NCI-H345 treated with DMSO at 0.1 percent for 48 hours (cell line): ENCODE measurements at regions not wholly inside any gene's neighbourhood (a gene's known extent, or its start where the extent isn't known, plus 50 kb on each side); places are given as distances from the start of the nearest gene placed in this dataset.
A peak's percentile ranks its signal among the peaks of the same experiment; 100 is the strongest.
"Not testable (repeated sequence)": the region's sequence is repeated elsewhere in the genome, so short reads cannot be mapped to it uniquely, and the experiment has no call there.

Experiments used
- DNase-seq: peaks from one replicate; lab custom pipeline; 2025; ENCODE audit not compliant: unreplicated experiment; lab: John Stamatoyannopoulos, UW

DNA sequence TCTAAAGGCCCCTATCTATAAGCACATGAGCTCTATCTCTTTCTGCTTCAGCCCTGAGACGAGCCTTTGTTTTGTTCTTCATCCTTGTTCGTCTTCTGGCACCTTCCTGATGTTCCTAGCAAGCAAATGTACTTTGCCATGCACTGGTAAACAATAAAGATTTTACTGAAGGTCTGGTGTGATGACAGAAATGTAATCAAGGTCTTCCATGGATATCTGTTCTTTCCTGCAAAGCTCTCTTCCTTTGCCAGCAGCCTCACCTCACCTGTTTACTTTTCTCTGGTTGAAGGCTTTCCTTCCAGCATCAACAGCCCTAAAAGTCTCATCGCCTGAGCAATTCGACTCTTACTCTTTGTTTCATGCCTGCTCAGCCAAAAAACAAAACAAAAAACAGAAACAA is 330.3 kb downstream of the PCNX1 start:
- peak; percentile 28 for DNase-seq

GRCh38 chr14:71238835-71239234 is 331.6 kb downstream of the PCNX1 start:
- no peak for DNase-seq

DNA sequence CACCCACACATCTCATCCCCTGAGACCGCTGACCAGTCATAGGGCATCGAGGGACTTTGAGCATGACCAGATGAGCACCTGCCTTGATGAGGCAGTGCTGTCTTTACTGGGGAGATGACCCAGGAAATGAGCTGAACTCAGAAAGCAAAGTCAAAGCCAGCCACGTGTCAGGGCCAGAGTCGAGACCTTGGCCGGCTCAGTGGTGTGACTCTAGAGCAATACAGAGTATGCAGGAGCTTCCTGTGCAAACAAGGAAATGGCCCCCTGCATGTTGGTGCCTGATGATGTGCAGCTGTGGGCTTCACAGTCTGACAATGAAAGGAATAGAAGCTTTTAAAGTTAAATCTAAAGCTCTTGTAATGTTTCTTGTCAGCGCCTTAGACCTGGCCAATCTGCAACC is 332.9 kb downstream of the PCNX1 start:
- DNase-seq = no peak

DNA sequence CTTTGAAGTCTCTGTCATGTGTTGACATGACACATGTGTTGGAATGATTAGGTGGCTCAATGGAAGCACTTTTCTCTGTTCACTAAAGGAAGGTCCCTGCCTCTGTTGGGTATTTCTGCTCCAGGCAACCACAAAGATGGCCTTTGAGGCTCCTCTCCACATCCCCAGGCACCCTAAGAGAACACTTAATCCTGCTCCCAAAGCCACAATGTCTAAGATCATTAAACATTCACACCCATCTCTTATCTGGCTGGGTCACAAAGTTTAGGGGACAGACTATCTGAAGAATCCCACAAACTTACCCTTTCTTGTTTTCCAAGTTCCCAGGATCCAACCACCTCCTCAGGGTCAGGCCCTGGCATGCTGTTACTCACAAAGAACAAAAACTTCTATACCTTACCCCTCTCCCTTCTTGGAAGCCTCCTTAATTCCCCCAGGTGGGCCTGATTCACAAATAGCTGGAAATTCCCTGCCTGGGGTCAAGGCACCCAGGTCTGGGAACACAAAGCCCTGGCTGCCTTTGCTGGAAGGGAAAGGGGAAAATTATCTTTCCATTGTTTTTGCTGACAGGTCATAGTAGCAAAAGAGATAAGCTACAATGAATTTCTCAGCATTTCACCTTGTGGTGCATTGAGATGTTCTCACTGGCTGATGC is 333.7 kb downstream of the PCNX1 start:
- no peak for DNase-seq

DNA sequence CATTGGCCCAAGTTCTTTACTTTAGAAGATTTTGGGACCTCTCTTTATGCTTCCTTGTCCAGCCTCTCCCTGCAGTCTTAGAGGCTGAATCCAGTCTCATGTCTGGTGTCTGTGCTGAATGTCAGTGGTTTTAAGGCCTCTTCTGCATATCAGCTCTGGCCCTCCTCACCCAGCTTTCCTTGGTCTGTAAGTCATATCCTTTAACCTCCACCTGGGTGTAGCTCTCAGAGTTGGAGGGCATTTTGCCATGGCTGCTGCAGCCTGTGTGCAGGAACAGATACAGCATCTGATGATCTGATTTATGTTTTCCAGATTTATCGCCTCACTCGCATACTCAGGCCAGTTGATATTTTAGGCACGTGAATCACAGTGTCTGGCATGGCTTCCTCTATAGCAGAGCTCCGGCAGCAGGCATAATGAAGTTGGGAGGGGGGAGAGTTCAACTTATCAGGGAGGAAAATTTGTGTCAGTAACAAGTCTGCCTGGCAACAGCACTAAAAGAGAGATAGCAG is 335.0 kb downstream of the PCNX1 start:
- DNase-seq = no peak

DNA sequence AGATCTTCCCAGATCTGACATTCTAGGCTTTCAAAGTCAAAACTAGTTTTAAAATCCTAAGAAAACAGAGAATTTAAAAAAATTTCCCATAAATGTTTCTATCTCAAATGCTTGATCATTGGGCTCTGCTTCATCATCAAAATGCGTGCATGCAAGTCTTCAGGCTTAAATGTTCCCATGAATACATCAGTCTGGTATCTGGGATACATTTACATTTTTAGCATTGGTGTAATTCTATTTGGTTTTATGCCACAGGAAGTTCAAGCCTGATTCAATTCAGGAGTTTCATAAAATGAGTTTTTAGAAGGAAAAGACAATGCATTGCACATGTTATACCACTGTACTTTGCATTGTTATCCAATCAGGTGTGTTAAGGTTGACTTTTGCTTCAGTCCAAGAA is 336.4 kb downstream of the PCNX1 start:
- DNase-seq = no peak

GRCh38 chr14:71244341-71244740 is 337.1 kb downstream of the PCNX1 start:
- DNase-seq = no peak

GRCh38 chr14:71245659-71246361 is 338.6 kb downstream of the PCNX1 start:
- no peak for DNase-seq

DNA sequence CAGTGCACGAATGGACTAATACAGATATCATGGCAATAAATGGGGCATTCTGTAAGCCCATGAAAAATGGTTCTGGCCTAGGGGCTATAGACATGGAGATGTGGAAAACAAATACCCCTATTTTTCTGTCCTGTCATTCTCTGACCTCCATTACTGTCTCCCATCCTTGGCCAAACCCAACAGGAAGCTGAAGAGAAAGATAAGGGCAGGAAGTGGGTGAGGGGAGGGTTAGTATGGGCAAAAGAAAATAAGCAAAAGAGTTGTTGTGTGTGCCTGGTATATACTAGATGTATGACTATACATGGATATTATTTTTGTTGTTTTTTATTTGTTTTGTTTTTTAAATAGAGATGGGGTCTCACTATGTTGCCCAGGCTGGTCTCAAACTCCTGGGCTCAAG is 339.3 kb downstream of the PCNX1 start:
- DNase-seq = no peak

GRCh38 chr14:71247106-71247505 is 339.8 kb downstream of the PCNX1 start:
- no peak for DNase-seq

GRCh38 chr14:71248194-71248593 is 340.9 kb downstream of the PCNX1 start:
- no peak for DNase-seq

DNA sequence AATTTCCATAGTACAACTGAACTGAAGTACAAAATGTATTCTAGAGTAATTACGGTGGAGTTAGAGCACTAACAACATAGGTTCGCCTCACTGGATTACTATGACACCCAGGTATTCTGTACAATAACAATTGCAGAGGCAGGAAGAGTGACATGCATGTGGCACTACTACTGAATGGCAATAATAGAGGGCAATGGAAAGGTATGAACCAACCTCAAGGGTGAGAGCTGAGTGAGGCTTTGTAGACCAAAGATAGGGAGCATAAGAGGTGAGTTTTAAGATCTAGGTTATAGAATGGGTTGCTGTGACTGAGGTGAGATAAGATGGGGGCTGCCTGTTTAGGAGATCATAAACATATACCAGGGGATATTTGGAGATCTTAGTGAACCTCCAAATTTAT is 343.1 kb downstream of the PCNX1 start:
- no peak for DNase-seq

GRCh38 chr14:71250791-71251190 is 343.5 kb downstream of the PCNX1 start:
- no peak for DNase-seq

- not testable (repeated sequence) for DNase-seq
These were observed 346.9 kb downstream of the PCNX1 start for GRCh38 chr14:71254091-71254719.

GRCh38 chr14:71261206-71261605 is 353.9 kb downstream of the PCNX1 start:
- no peak for DNase-seq

DNA sequence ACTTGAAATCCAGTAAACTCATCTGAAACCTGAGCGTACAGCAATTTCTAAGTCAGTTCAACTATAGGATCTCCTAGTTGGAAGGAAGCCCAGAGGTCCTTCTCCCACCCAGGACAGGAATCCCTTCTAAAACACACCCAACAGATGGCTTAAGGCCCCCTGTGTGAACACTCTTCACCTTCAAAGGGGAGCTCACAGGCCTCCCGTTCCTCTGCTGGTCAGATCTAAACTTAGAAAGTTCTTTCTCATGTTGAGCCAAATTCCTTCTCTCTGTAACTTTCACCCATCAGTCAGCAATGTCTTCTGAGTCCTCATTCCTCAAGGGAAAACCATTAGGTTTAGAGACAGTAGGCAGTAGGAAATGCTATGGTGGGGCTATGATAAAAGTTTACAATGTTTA is 355.2 kb downstream of the PCNX1 start:
- no peak for DNase-seq

GRCh38 chr14:71264260-71264659 is 357.0 kb downstream of the PCNX1 start:
- DNase-seq = no peak

GRCh38 chr14:71267007-71267513 is 359.8 kb downstream of the PCNX1 start:
- DNase-seq = no peak

GRCh38 chr14:71267691-71268090 is 360.4 kb downstream of the PCNX1 start:
- DNase-seq = no peak

- DNase-seq = no peak
These were observed 362.9 kb downstream of the PCNX1 start for GRCh38 chr14:71270111-71270510.

DNA sequence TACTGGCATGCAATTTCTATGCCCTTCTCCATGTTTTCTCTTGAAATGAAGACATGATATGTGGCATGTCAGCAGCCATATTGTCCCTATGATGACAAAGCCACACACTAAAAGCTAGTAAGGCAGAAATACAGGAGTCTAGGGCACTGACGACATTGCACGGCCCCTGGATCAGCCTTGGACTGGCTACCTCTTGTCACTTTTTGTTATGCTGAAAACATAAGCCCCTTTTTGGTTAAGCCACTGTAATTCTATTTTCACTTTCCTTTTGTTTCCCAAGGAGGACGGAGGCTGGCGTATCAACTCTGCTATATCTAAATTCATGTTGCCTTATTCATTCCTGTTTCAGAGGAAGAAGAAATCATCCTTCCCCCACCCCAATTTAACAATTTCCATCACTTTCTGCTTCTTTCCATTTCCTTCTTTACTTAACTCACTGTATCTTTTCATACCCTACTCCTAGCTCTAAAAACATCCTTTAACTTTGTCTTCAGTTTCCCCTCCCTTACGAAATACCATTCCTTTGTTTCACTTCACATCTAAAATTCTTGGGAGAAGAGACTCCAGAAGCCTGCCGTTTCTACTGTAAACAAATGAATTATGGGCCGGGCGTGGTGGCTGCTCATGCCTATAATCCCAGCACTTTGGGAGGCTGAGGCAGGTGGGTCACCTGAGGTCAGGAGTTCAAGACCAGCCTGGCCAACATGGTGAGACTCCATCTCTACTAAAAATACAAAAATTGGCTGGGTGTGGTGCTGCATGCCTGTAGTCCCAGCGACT is 364.1 kb downstream of the PCNX1 start:
- no peak for DNase-seq
